Neural cell (in vitro differentiated cells): ENCODE measurements at regions not wholly inside any gene's neighbourhood (a gene's known extent, or its start where the extent isn't known, plus 50 kb on each side); places are given as distances from the start of the nearest gene placed in this dataset.

ENCODE experiments used
- H2AFZ ChIP-seq: fragments of 200-600, 300-800 bp; sonication (generic), shearing (Covaris generic); 2 replicates; pipeline ENCODE4 v1.6.0; 2014; ENCODE audit warnings: low read depth, mild to moderate bottlenecking, antibody characterized with exemption, low read length, moderate library complexity
- H3F3A ChIP-seq: fragments of 200-600 bp; shearing (Covaris generic); 2 replicates; pipeline ENCODE4 v1.6.1; 2016; ENCODE audit warnings: mild to moderate bottlenecking, moderate library complexity, mixed read lengths, antibody characterized with exemption, low read length; ENCODE audit not compliant: insufficient read depth, poor library complexity, severe bottlenecking
- H3K27ac ChIP-seq: fragments of 200-600, 300-800 bp; sonication (generic), shearing (Covaris generic); 2 replicates; pipeline ENCODE4 v1.5.1; 2014; ENCODE audit warnings: mild to moderate bottlenecking, low read length, moderate library complexity
- H3K27me3 ChIP-seq: fragments of 300-800, 200-600 bp; sonication (generic), shearing (Covaris generic); 2 replicates; pipeline ENCODE4 v1.6.0; 2014; ENCODE audit warnings: mild to moderate bottlenecking, low read depth, low read length, moderate library complexity; ENCODE audit not compliant: insufficient read depth
- H3K36me3 ChIP-seq: fragments of 300-800, 200-600 bp; sonication (generic), shearing (Covaris generic); 2 replicates; pipeline ENCODE4 v1.5.1; 2014; ENCODE audit warnings: mild to moderate bottlenecking, antibody characterized with exemption, low read length, moderate library complexity; ENCODE audit not compliant: insufficient read depth
- H3K4me2 ChIP-seq: fragments of 300-800, 200-600 bp; sonication (generic), shearing (Covaris generic); 2 replicates; pipeline ENCODE4 v1.6.0; 2014; ENCODE audit warnings: mild to moderate bottlenecking, low read length
- H3K4me3 ChIP-seq: fragments of 300-800, 200-600 bp; sonication (generic), shearing (Covaris generic); 2 replicates; pipeline ENCODE4 v1.5.1; 2014; ENCODE audit warnings: mild to moderate bottlenecking, low read length, moderate library complexity
- H3K79me2 ChIP-seq: fragments of 200-600 bp; shearing (Covaris generic); replicated peaks from 2 replicates; pipeline ENCODE4 v1.6.0; 2014; ENCODE audit warnings: mild to moderate bottlenecking, low read length, moderate library complexity; ENCODE audit not compliant: insufficient read depth
- H3K9ac ChIP-seq: fragments of 300-800, 200-600 bp; sonication (generic), shearing (Covaris generic); 2 replicates; pipeline ENCODE4 v1.6.1; 2016; ENCODE audit warnings: mild to moderate bottlenecking, low read length, mixed read lengths
- H3K9me2 ChIP-seq: fragments of 200-600 bp; shearing (Covaris generic); 2 replicates; pipeline ENCODE4 v1.6.1; 2016; ENCODE audit warnings: mild to moderate bottlenecking, low read length, mixed read lengths; ENCODE audit not compliant: insufficient read depth
- H3K9me3 ChIP-seq: fragments of 200-600, 300-800 bp; sonication (generic), shearing (Covaris generic); 2 replicates; pipeline ENCODE4 v1.6.1; 2016; ENCODE audit warnings: mild to moderate bottlenecking, mixed run types, low read length, moderate library complexity, mixed read lengths
- H4K20me1 ChIP-seq: fragments of 200-600 bp; shearing (Covaris generic); 2 replicates; pipeline ENCODE4 v1.6.1; 2016; ENCODE audit warnings: mild to moderate bottlenecking, mixed run types; ENCODE audit not compliant: insufficient read depth
- CTCF ChIP-seq: fragments of 450-650 bp; IDR thresholded peaks from 2 replicates; pipeline ENCODE4 v1.5.1; 2014; ENCODE audit warnings: antibody characterized with exemption, mild to moderate bottlenecking, moderate library complexity; ENCODE audit not compliant: poor library complexity, severe bottlenecking
- EP300 ChIP-seq: fragments of 450-650 bp; conservative IDR thresholded peaks from 2 replicates; pipeline ENCODE4 v1.6.1; 2014; ENCODE audit warnings: antibody characterized with exemption, mild to moderate bottlenecking, moderate library complexity; ENCODE audit not compliant: poor library complexity, severe bottlenecking
- EZH2 ChIP-seq: fragments of 200-600, 300-800 bp; shearing (Covaris generic), sonication (generic); IDR thresholded peaks from 2 replicates; pipeline ENCODE4 v1.6.1; 2014; ENCODE audit warnings: antibody characterized with exemption, low read length, borderline replicate concordance, mild to moderate bottlenecking; ENCODE audit not compliant: insufficient read depth, poor library complexity, severe bottlenecking
- MXI1 ChIP-seq: fragments of 450-650 bp; conservative IDR thresholded peaks from 2 replicates; pipeline ENCODE4 v1.6.1; 2014; ENCODE audit warnings: antibody characterized with exemption, mild to moderate bottlenecking; ENCODE audit not compliant: poor library complexity, severe bottlenecking
- POLR2AphosphoS5 ChIP-seq: IDR thresholded peaks from 2 replicates; pipeline ENCODE4 v1.6.1; 2012
- RAD21 ChIP-seq: fragments of 450-650 bp; conservative IDR thresholded peaks from 2 replicates; pipeline ENCODE4 v1.6.1; 2014; ENCODE audit warnings: antibody characterized with exemption, mild to moderate bottlenecking, moderate library complexity
- REST ChIP-seq: IDR thresholded peaks from 2 replicates; pipeline ENCODE4 v1.6.1; 2012; ENCODE audit warnings: borderline replicate concordance
- SMC3 ChIP-seq: fragments of 450-650 bp; conservative IDR thresholded peaks from 2 replicates; pipeline ENCODE4 v1.6.1; 2014; ENCODE audit warnings: antibody characterized with exemption, mild to moderate bottlenecking, moderate library complexity; ENCODE audit not compliant: poor library complexity

- no peaks in the 10 kb centered on the region for H3K36me3 ChIP-seq
- no peaks in the 10 kb centered on the region for H3K9me2 ChIP-seq
- H3K4me2 ChIP-seq, result no peak overlapping the region
- H3K9me3 ChIP-seq, result no peaks in the 10 kb centered on the region
- no peak overlapping the region for H2AFZ ChIP-seq
- H3K4me3 ChIP-seq, result no peak overlapping the region
- no peaks in the 10 kb centered on the region for H3K79me2 ChIP-seq
- H3K9ac ChIP-seq, result no peak overlapping the region
- no peaks in the 10 kb centered on the region for H3K27me3 ChIP-seq
- H3K27ac ChIP-seq, result no peak overlapping the region
- TF ChIP-seq POLR2AphosphoS5 (no peak), RAD21 (no peak), CTCF (no peak), SMC3 (no peak), MXI1 (no peak), EZH2 (no peak), REST (no peak), EP300 (no peak)
- no peaks in the 10 kb centered on the region for H3F3A ChIP-seq
- H4K20me1 ChIP-seq, result no peaks in the 10 kb centered on the region
Measured at GRCh38 chr18:75928706-75929105, 501.2 kb upstream of the SMIM21 start.

- H3K9me2 ChIP-seq, result no peaks in the 10 kb centered on the region
- TF ChIP-seq EP300 (no peak), REST (no peak)
- no peaks in the 10 kb centered on the region for H3K79me2 ChIP-seq
- no peaks in the 10 kb centered on the region for H3K27me3 ChIP-seq
- no peak overlapping the region for H3K27ac ChIP-seq
- no peak overlapping the region for H2AFZ ChIP-seq
- H3F3A ChIP-seq, result no peaks in the 10 kb centered on the region
- H4K20me1 ChIP-seq, result no peaks in the 10 kb centered on the region
- H3K9ac ChIP-seq, result no peak overlapping the region
- H3K9me3 ChIP-seq, result no peaks in the 10 kb centered on the region
- no peak overlapping the region for H3K4me2 ChIP-seq
- no peak overlapping the region for H3K4me3 ChIP-seq
- no peaks in the 10 kb centered on the region for H3K36me3 ChIP-seq
Measured at GRCh38 chr18:75927791-75928190, 500.3 kb upstream of the SMIM21 start.
